Left kidney (tissue), 1 donor: ENCODE measurements at regions not wholly inside any gene's neighbourhood (a gene's known extent, or its start where the extent isn't known, plus 50 kb on each side); places are given as distances from the start of the nearest gene placed in this dataset.

ENCODE experiments used
- DNase-seq: peaks from one replicate; pipeline ENCODE4 v3.0.0-alpha.2; 2013

- DNase-seq = no peak
Measured at GRCh38 chr16:59216291-59216690, 482.2 kb upstream of the GOT2 start.

GRCh38 chr16:59214455-59214854 is 480.3 kb upstream of the GOT2 start:
- DNase-seq = no peak

- DNase-seq = no peak
Measured at GRCh38 chr16:59213952-59214351, 479.8 kb upstream of the GOT2 start.

- DNase-seq = no peak
Measured at GRCh38 chr16:59212492-59213024, 478.4 kb upstream of the GOT2 start.

GRCh38 chr16:59210955-59211541 is 476.9 kb upstream of the GOT2 start:
- DNase-seq = peak; percentile 52

- DNase-seq = no peak
Measured at GRCh38 chr16:59205403-59205802, 471.3 kb upstream of the GOT2 start.

GRCh38 chr16:59204589-59204988 is 470.5 kb upstream of the GOT2 start:
- DNase-seq = no peak

- DNase-seq = no peak
Measured at GRCh38 chr16:59202233-59202862, 468.2 kb upstream of the GOT2 start.

GRCh38 chr16:59201821-59202220 is 467.7 kb upstream of the GOT2 start:
- no peak for DNase-seq

GRCh38 chr16:59201160-59201559 is 467.0 kb upstream of the GOT2 start:
- no peak for DNase-seq

- no peak for DNase-seq
Measured at GRCh38 chr16:59198487-59198886, 464.4 kb upstream of the GOT2 start.

- no peak for DNase-seq
Measured at GRCh38 chr16:59195242-59195641, 461.1 kb upstream of the GOT2 start.

GRCh38 chr16:59193637-59194036 is 459.5 kb upstream of the GOT2 start:
- DNase-seq = no peak

GRCh38 chr16:59192551-59193199 is 458.6 kb upstream of the GOT2 start:
- no peak for DNase-seq

- no peak for DNase-seq
Measured at GRCh38 chr16:59190731-59191130, 456.6 kb upstream of the GOT2 start.

- no peak for DNase-seq
Measured at GRCh38 chr16:59188029-59188428, 453.9 kb upstream of the GOT2 start.

GRCh38 chr16:59181821-59182420 is 447.8 kb upstream of the GOT2 start:
- DNase-seq = no peak

- no peak for DNase-seq
Measured at GRCh38 chr16:59180083-59180476, 446.0 kb upstream of the GOT2 start.

- DNase-seq = no peak
Measured at GRCh38 chr16:59179446-59180082, 445.4 kb upstream of the GOT2 start.

- no peak for DNase-seq
Measured at GRCh38 chr16:59173408-59173831, 439.3 kb upstream of the GOT2 start.

GRCh38 chr16:59170099-59170712 is 436.1 kb upstream of the GOT2 start:
- DNase-seq = no peak

- no peak for DNase-seq
Measured at GRCh38 chr16:59169168-59169567, 435.1 kb upstream of the GOT2 start.
